ENCODE measurements at regions not wholly inside any gene's neighbourhood (a gene's known extent, or its start where the extent isn't known, plus 50 kb on each side); places are given as distances from the start of the nearest gene placed in this dataset.

DNA sequence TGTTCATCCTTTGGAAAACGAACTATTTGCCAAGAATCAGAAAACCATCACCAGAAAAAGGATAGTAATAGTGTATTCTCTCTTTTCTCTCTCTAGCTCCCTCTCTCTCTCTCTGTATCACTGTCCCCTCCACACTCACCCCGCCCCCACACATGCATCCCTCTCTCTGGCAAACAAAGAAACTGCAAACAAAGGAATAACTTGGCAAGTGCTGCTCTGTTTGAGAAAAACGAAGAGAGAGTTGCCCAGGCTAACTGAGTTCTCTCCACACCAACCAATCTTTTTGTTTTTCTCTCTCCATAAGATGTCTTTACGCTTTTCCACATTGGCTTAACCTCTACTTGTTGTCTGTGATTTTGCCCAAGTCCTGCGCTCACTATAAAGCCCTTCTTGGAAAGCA is 316.2 kb downstream of the EPHA4 start:
- H3K4ac ChIP-seq (ENCODE audit: low read length): no peak overlapping the region
- no peaks in the 10 kb centered on the region for H3K9me3 ChIP-seq (replicated peaks in 1 of 2; ENCODE audit: control insufficient read depth in 2 of 2, insufficient read depth in 1 of 2, low read depth in 1 of 2, low read length in 2 of 2)
- no peaks in the 10 kb centered on the region for H3K27me3 ChIP-seq (ENCODE audit: control insufficient read depth in 3 of 3, insufficient read depth in 3 of 3, low read depth in 1 of 3, low read length in 3 of 3)
- H3K4me1 ChIP-seq (ENCODE audit: control insufficient read depth in 2 of 2, insufficient read depth in 1 of 2, low read depth in 1 of 2, low read length in 2 of 2): peaks cover 7 to 8% of the 10 kb centered on the region in 2 donors
- no peak overlapping the region for H2BK120ac ChIP-seq (ENCODE audit: low read depth, low read length)
- no peak overlapping the region for H3K23ac ChIP-seq (ENCODE audit: low read depth, low read length, poor library complexity)
- H3K27ac ChIP-seq (replicated peaks; ENCODE audit: low read length): no peak overlapping the region
- no peak overlapping the region for H3K18ac ChIP-seq (ENCODE audit: low read length)
- H2BK12ac ChIP-seq (ENCODE audit: low read length): no peak overlapping the region
- no peak overlapping the region for H2BK5ac ChIP-seq (ENCODE audit: low read length)
- H2BK15ac ChIP-seq (ENCODE audit: low read length): no peak overlapping the region
- no CpG with 5 or more reads among the region's 5 CpGs for WGBS, 2 donors (ENCODE audit: extremely low coverage in 2 of 2, insufficient read length in 2 of 2, insufficient replicate concordance in 1 of 2)
- peak; percentile 26 for DNase-seq (ENCODE audit: low spot score)
- H3K4me3 ChIP-seq (ENCODE audit: low read length in 2 of 2): no peak overlapping the region
- no peak overlapping the region for H4K8ac ChIP-seq (ENCODE audit: low read depth, low read length)
- no peak overlapping the region for H3K9ac ChIP-seq (ENCODE audit: low read depth, low read length, poor library complexity)
- H4K91ac ChIP-seq (ENCODE audit: low read depth, low read length, poor library complexity): no peak overlapping the region
- H3K36me3 ChIP-seq (replicated peaks in 1 of 2; ENCODE audit: control insufficient read depth in 2 of 2, insufficient read depth in 2 of 2, low read length in 2 of 2): no peaks in the 10 kb centered on the region
- H3K79me1 ChIP-seq (ENCODE audit: low read depth, low read length): no peaks in the 10 kb centered on the region
- peak overlapping the region; percentile 88 for H2AFZ ChIP-seq (ENCODE audit: low read length)
- no peak overlapping the region for H3K14ac ChIP-seq (ENCODE audit: low read length)
- H3K4me2 ChIP-seq (ENCODE audit: insufficient read depth, low read length, poor library complexity, severe bottlenecking): peak overlapping the region; percentile 25
- H2AK5ac ChIP-seq (ENCODE audit: low read depth, low read length): no peak overlapping the region

DNA sequence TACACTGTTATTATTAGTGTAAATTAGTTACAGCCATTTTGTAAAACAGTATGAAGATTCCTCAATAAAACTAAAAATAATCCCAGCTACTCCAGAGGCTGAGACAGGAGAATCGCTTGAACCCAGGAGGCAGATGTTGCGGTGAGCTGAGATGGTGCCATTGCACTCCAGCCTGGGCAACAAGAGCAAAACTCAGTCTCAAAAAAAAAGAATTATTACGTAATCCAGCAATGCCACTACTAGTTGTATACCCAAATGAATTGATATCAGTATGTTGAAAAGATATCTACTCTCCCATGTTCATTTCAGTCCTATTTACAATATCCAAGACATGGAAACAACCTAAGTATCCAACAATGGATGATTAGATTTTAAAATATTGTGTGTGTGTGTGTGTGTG is 313.6 kb downstream of the EPHA4 start:
- Histone ChIP-seq H3K23ac (ENCODE audit: low read depth, low read length, poor library complexity) (no peak overlapping the region), H2BK5ac (ENCODE audit: low read length) (no peak overlapping the region), H3K36me3 (replicated peaks in 1 of 2; ENCODE audit: control insufficient read depth in 2 of 2, insufficient read depth in 2 of 2, low read length in 2 of 2) (no peaks in the 10 kb centered on the region), H3K27ac (replicated peaks; ENCODE audit: low read length) (no peak overlapping the region), H3K4me2 (ENCODE audit: insufficient read depth, low read length, poor library complexity, severe bottlenecking) (no peak overlapping the region), H3K9ac (ENCODE audit: low read depth, low read length, poor library complexity) (no peak overlapping the region), H2AK5ac (ENCODE audit: low read depth, low read length) (no peak overlapping the region), H3K9me3 (replicated peaks in 1 of 2; ENCODE audit: control insufficient read depth in 2 of 2, insufficient read depth in 1 of 2, low read depth in 1 of 2, low read length in 2 of 2) (no peaks in the 10 kb centered on the region), H3K18ac (ENCODE audit: low read length) (no peak overlapping the region), H3K27me3 (ENCODE audit: control insufficient read depth in 3 of 3, insufficient read depth in 3 of 3, low read depth in 1 of 3, low read length in 3 of 3) (no peaks in the 10 kb centered on the region), H2AFZ (ENCODE audit: low read length) (no peak overlapping the region), H2BK12ac (ENCODE audit: low read length) (no peak overlapping the region), H2BK120ac (ENCODE audit: low read depth, low read length) (no peak overlapping the region), H4K91ac (ENCODE audit: low read depth, low read length, poor library complexity) (no peak overlapping the region), H2BK15ac (ENCODE audit: low read length) (no peak overlapping the region), H3K14ac (ENCODE audit: low read length) (no peak overlapping the region), H4K8ac (ENCODE audit: low read depth, low read length) (no peak overlapping the region), H3K4me3 (ENCODE audit: low read length in 2 of 2) (no peak overlapping the region), H3K79me1 (ENCODE audit: low read depth, low read length) (no peaks in the 10 kb centered on the region), H3K4me1 (ENCODE audit: control insufficient read depth in 2 of 2, insufficient read depth in 1 of 2, low read depth in 1 of 2, low read length in 2 of 2) (peaks cover 8 to 9% of the 10 kb centered on the region in 2 donors), H3K4ac (ENCODE audit: low read length) (no peak overlapping the region)
- no peak for DNase-seq (ENCODE audit: low spot score)
- no CpG with 5 or more reads among the region's 3 CpGs for WGBS, 2 donors (ENCODE audit: extremely low coverage in 2 of 2, insufficient read length in 2 of 2, insufficient replicate concordance in 1 of 2)

DNA sequence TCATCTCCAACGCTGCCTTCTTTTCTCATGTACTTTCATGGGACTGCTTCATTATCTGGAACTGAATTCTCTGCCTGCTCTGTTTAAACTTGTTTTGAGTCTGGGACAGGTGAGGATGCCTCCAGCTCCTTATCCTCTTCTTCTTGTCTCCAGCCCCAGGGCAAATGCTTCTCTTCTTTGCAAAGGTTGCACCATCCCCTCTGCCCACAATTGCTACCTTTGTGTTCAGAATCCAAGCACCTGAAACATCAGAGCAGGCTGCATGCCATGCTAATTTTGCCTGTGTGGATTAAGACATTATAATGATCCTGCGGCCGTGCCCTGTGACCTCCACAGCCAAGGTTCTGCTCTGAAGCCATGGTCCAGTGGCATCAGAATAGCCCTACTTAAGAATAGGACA is 309.5 kb downstream of the EPHA4 start:
- no peak overlapping the region for H3K9ac ChIP-seq (ENCODE audit: low read depth, low read length, poor library complexity)

DNA sequence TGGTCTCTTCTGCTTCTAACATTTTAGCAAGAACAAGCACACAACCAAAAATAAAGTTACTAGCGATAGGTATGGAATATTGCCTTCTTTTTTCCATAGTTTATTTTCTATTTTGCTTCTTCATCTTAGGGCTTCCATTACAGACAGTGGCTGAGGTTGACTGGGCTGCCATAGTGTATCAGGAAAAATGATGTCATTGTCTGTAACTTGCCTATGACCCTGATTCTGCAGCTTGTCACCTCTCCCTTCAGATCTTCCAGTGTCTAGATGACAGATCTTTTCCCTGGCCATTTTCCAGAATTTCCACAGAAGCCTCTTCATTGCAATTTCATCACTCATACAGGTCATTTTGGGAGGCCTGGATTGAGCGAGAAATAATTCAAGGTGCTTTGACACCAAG is 308.5 kb downstream of the EPHA4 start:
- no peak overlapping the region for H2BK120ac ChIP-seq (ENCODE audit: low read depth, low read length)
- no peak overlapping the region for H3K27ac ChIP-seq (replicated peaks; ENCODE audit: low read length)
- no peak overlapping the region for H2BK15ac ChIP-seq (ENCODE audit: low read length)
- H3K9me3 ChIP-seq (replicated peaks in 1 of 2; ENCODE audit: control insufficient read depth in 2 of 2, insufficient read depth in 1 of 2, low read depth in 1 of 2, low read length in 2 of 2): no peaks in the 10 kb centered on the region
- no peak overlapping the region for H2AFZ ChIP-seq (ENCODE audit: low read length)
- no peak overlapping the region for H4K91ac ChIP-seq (ENCODE audit: low read depth, low read length, poor library complexity)
- no peak for DNase-seq (ENCODE audit: low spot score)
- no peaks in the 10 kb centered on the region for H3K79me1 ChIP-seq (ENCODE audit: low read depth, low read length)
- no peak overlapping the region for H2BK5ac ChIP-seq (ENCODE audit: low read length)
- no peak overlapping the region for H3K23ac ChIP-seq (ENCODE audit: low read depth, low read length, poor library complexity)
- WGBS, 2 donors (ENCODE audit: extremely low coverage in 2 of 2, insufficient read length in 2 of 2, insufficient replicate concordance in 1 of 2): no CpG with 5 or more reads among the region's 2 CpGs
- no peak overlapping the region for H3K18ac ChIP-seq (ENCODE audit: low read length)
- no peak overlapping the region for H3K9ac ChIP-seq (ENCODE audit: low read depth, low read length, poor library complexity)
- no peak overlapping the region for H2BK12ac ChIP-seq (ENCODE audit: low read length)
- H2AK5ac ChIP-seq (ENCODE audit: low read depth, low read length): no peak overlapping the region
- H3K4me2 ChIP-seq (ENCODE audit: insufficient read depth, low read length, poor library complexity, severe bottlenecking): no peak overlapping the region
- peaks cover 0 to 2% of the 10 kb centered on the region in 2 donors for H3K4me1 ChIP-seq (ENCODE audit: control insufficient read depth in 2 of 2, insufficient read depth in 1 of 2, low read depth in 1 of 2, low read length in 2 of 2)
- no peaks in the 10 kb centered on the region for H3K36me3 ChIP-seq (replicated peaks in 1 of 2; ENCODE audit: control insufficient read depth in 2 of 2, insufficient read depth in 2 of 2, low read length in 2 of 2)
- no peak overlapping the region for H3K14ac ChIP-seq (ENCODE audit: low read length)
- H3K4ac ChIP-seq (ENCODE audit: low read length): no peak overlapping the region
- H3K27me3 ChIP-seq (ENCODE audit: control insufficient read depth in 3 of 3, insufficient read depth in 3 of 3, low read depth in 1 of 3, low read length in 3 of 3): no peaks in the 10 kb centered on the region
- no peak overlapping the region for H3K4me3 ChIP-seq (ENCODE audit: low read length in 2 of 2)
- no peak overlapping the region for H4K8ac ChIP-seq (ENCODE audit: low read depth, low read length)

More for the DNA sequence above, 309.5 kb downstream of the EPHA4 start:
- H3K27me3 ChIP-seq (ENCODE audit: control insufficient read depth in 3 of 3, insufficient read depth in 3 of 3, low read depth in 1 of 3, low read length in 3 of 3): no peaks in the 10 kb centered on the region
- H3K4ac ChIP-seq (ENCODE audit: low read length): no peak overlapping the region
- no peak for DNase-seq (ENCODE audit: low spot score)
- H2BK12ac ChIP-seq (ENCODE audit: low read length): no peak overlapping the region
- no peak overlapping the region for H3K4me2 ChIP-seq (ENCODE audit: insufficient read depth, low read length, poor library complexity, severe bottlenecking)
- no peak overlapping the region for H2BK120ac ChIP-seq (ENCODE audit: low read depth, low read length)
- H2BK15ac ChIP-seq (ENCODE audit: low read length): no peak overlapping the region
- no peak overlapping the region for H3K4me3 ChIP-seq (ENCODE audit: low read length in 2 of 2)
- no peak overlapping the region for H4K91ac ChIP-seq (ENCODE audit: low read depth, low read length, poor library complexity)
- H2AK5ac ChIP-seq (ENCODE audit: low read depth, low read length): no peak overlapping the region
- no peak overlapping the region for H4K8ac ChIP-seq (ENCODE audit: low read depth, low read length)
- H3K27ac ChIP-seq (replicated peaks; ENCODE audit: low read length): no peak overlapping the region
- peaks cover 0 to 2% of the 10 kb centered on the region in 2 donors for H3K4me1 ChIP-seq (ENCODE audit: control insufficient read depth in 2 of 2, insufficient read depth in 1 of 2, low read depth in 1 of 2, low read length in 2 of 2)
- H3K36me3 ChIP-seq (replicated peaks in 1 of 2; ENCODE audit: control insufficient read depth in 2 of 2, insufficient read depth in 2 of 2, low read length in 2 of 2): no peaks in the 10 kb centered on the region
- H3K23ac ChIP-seq (ENCODE audit: low read depth, low read length, poor library complexity): no peak overlapping the region
- H2AFZ ChIP-seq (ENCODE audit: low read length): no peak overlapping the region
- no peak overlapping the region for H2BK5ac ChIP-seq (ENCODE audit: low read length)
- no peaks in the 10 kb centered on the region for H3K9me3 ChIP-seq (replicated peaks in 1 of 2; ENCODE audit: control insufficient read depth in 2 of 2, insufficient read depth in 1 of 2, low read depth in 1 of 2, low read length in 2 of 2)
- no peak overlapping the region for H3K14ac ChIP-seq (ENCODE audit: low read length)
- H3K79me1 ChIP-seq (ENCODE audit: low read depth, low read length): no peaks in the 10 kb centered on the region
- no peak overlapping the region for H3K18ac ChIP-seq (ENCODE audit: low read length)
- no CpG with 5 or more reads among the region's 3 CpGs for WGBS, 2 donors (ENCODE audit: extremely low coverage in 2 of 2, insufficient read length in 2 of 2, insufficient replicate concordance in 1 of 2)

All from neuronal stem cell (in vitro differentiated cells).